ENCODE measurements at regions not wholly inside any gene's neighbourhood (a gene's known extent, or its start where the extent isn't known, plus 50 kb on each side); places are given as distances from the start of the nearest gene placed in this dataset.

- TF ChIP-seq CTCF (IDR thresholded peaks at IDR 0.05) (no peak), POLR2A (IDR thresholded peaks at IDR 0.05) (no peak)
These were observed 321.6 kb upstream of the RNF32 start for GRCh38 chr7:156318926-156319325.

Measured in thyroid gland (tissue), 4 donors.